Endothelial cell of umbilical vein (primary cell): ENCODE measurements at regions not wholly inside any gene's neighbourhood (a gene's known extent, or its start where the extent isn't known, plus 50 kb on each side); places are given as distances from the start of the nearest gene placed in this dataset.

Experiments
- POLR2A ChIP-seq: IDR thresholded peaks from 2 replicates; pipeline ENCODE4 v1.6.1; 2012; ENCODE audit warnings: low read depth, mild to moderate bottlenecking, control low read depth, low read length
- POLR2AphosphoS5 ChIP-seq: IDR thresholded peaks from 2 replicates; pipeline ENCODE4 v1.6.1; 2012; ENCODE audit warnings: low read depth, mild to moderate bottlenecking, control low read depth, low read length, moderate library complexity; ENCODE audit not compliant: insufficient read depth
- TF ChIP-seq, protein P1 (sequence below), 2 donors: IDR thresholded peaks; 1 replicate in 1 of 2; 2 replicates in 1 of 2; pipeline ENCODE4 v1.5.1; 2011; ENCODE audit warnings: low read length in 2 of 2, mild to moderate bottlenecking in 2 of 2, moderate library complexity in 2 of 2, control low read depth in 1 of 2, inconsistent platforms in 1 of 2, low read depth in 1 of 2; ENCODE audit not compliant: insufficient read depth in 1 of 2; ENCODE audit errors: extremely low read depth in 1 of 2

DNA sequence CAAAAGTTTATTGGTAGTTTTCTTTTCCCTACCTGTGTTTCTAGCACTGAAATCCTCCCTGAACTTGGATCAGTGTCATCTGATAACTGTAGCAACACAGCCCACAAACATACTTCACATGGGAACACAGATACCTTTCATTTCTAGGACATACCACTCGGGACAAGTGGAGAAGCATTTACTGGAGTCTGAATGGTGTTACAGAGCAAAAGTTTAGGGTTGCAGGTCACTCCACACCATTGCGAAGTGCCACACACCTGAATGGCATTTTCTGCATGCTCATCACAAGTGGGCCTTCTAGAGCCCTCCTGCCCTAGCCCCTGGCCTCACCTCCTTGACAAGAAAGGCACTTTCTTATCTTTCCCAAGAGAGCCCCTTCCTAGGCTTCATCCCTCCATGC lies 184.8 kb upstream of the PKDCC start:
- TF ChIP-seq, protein P1, sequence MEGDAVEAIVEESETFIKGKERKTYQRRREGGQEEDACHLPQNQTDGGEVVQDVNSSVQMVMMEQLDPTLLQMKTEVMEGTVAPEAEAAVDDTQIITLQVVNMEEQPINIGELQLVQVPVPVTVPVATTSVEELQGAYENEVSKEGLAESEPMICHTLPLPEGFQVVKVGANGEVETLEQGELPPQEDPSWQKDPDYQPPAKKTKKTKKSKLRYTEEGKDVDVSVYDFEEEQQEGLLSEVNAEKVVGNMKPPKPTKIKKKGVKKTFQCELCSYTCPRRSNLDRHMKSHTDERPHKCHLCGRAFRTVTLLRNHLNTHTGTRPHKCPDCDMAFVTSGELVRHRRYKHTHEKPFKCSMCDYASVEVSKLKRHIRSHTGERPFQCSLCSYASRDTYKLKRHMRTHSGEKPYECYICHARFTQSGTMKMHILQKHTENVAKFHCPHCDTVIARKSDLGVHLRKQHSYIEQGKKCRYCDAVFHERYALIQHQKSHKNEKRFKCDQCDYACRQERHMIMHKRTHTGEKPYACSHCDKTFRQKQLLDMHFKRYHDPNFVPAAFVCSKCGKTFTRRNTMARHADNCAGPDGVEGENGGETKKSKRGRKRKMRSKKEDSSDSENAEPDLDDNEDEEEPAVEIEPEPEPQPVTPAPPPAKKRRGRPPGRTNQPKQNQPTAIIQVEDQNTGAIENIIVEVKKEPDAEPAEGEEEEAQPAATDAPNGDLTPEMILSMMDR (IDR thresholded peaks at IDR 0.05; ENCODE audit: extremely low read depth in 1 of 2, insufficient read depth in 1 of 2, low read depth in 1 of 2, low read length in 2 of 2) = no peak
- TF ChIP-seq POLR2A (no peak), POLR2AphosphoS5 (no peak)
